Stimulated activated CD8-positive, alpha-beta memory T cell treated with anti-CD3 and anti-CD28 coated beads, Interleukin-4, amount 100 ng/mL, for 4 hours (primary cell): ENCODE measurements at regions not wholly inside any gene's neighbourhood (a gene's known extent, or its start where the extent isn't known, plus 50 kb on each side); places are given as distances from the start of the nearest gene placed in this dataset.

ENCODE experiments used
- DNase-seq, 2 donors: peaks; one replicate each; pipeline ENCODE4 v3.0.0-alpha.2; 2020; ENCODE audit warnings: low read depth in 2 of 2, low spot score in 1 of 2

DNA sequence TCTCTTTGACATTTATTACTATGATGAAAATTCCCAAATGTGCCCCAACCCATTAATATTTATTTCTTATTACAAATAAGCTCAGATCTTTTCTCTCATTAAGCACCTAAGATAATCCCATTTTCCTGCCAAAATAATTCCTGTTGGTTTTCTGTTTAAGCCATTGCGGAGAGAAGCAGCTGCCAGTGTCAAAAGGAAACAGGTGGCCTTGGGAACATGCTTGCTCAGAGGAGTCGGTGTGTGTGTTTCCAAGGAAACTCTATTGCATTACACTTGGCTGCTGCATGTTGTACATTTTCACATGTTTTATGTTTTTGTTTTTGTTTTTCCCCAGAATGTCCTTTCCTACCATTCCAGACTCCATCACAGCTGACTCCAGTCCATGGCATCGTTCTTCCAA is 56.4 kb downstream of the CD24 start:
- no peak for DNase-seq

DNA sequence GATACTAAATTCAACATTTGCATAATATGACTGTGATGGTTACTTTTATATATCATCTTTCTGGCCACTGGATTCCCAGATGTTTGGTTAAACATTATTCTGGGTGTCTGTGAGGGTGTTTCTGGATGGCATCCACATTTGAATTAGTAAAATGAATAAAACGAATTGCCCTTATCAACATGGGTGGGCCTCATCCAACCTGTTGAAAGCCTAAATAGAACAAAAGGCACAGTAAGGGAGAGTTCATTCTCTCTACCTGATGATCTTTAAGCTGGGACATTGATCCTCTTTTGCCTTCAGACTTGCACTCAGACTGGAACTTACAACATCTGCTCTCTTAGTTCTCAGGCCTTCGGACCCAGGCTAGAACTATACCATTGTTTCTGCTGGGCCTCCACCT is 57.6 kb downstream of the CD24 start:
- no peak for DNase-seq

DNA sequence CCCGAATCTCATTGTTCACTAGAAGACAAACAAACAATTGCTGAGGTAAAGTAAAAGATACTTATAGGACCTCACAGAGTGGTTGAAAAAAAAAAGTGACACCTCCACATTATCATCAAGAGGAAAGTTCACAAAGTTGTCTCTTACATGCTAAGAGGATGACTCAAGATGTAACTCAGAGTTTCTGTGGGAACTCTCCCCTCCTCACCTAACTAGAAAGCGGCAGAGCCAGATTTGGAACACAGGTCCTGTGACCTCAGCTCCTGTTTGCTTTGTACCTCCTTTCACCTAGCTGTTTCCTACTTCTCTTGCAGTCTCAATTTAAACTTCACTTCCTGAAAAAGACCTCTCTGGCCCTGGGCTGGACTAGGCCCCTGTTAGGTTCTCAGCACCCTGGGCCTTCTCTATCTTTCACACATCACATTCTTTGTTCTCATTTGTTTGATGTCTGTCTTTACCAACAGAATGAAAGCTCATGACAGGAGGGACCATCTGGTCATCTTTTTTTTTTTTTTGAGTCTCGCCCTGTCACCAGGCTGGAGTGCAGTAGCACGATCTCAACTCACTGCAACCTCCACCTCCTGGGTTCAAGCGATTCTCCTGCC is 60.8 kb downstream of the CD24 start:
- DNase-seq: no peak

DNA sequence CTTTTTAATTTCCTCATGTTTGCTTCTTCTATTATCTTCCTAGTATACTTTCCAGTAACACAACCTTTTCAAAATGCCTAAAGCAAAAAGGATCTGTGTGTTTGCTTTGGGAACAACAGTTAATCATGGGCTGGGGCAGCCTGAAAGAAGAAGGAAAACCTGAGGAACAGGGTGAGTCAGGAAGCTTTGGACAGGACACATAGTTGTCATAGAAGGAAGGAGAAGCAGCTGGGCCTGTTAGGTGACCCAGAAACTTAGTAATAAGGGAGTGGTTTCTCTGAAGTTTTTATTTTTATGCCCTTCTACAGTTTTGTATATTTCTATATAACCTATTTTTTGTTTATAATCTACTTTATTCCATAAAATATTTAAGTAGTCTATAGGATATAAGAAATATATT is 61.4 kb downstream of the CD24 start:
- DNase-seq: no peak

DNA sequence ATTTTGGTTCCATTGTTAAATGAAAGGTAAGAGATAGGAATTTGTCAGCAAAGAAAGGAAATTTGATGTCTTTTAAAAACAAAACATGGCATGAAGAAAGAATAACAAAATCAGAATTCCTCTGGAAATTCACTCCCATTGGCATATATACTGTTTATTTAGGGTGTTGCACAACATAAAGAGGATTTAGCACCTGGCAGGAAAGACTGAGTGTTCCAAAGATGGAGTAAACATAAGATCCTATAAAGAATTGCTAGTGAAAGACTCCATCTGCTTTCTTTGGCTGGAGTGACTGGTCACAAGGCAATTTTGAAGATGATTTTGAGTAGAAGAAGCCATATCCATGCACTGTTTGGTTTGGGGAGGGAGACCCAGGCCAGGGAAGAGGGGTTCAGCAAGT is 62.4 kb downstream of the CD24 start:
- no peak for DNase-seq

DNA sequence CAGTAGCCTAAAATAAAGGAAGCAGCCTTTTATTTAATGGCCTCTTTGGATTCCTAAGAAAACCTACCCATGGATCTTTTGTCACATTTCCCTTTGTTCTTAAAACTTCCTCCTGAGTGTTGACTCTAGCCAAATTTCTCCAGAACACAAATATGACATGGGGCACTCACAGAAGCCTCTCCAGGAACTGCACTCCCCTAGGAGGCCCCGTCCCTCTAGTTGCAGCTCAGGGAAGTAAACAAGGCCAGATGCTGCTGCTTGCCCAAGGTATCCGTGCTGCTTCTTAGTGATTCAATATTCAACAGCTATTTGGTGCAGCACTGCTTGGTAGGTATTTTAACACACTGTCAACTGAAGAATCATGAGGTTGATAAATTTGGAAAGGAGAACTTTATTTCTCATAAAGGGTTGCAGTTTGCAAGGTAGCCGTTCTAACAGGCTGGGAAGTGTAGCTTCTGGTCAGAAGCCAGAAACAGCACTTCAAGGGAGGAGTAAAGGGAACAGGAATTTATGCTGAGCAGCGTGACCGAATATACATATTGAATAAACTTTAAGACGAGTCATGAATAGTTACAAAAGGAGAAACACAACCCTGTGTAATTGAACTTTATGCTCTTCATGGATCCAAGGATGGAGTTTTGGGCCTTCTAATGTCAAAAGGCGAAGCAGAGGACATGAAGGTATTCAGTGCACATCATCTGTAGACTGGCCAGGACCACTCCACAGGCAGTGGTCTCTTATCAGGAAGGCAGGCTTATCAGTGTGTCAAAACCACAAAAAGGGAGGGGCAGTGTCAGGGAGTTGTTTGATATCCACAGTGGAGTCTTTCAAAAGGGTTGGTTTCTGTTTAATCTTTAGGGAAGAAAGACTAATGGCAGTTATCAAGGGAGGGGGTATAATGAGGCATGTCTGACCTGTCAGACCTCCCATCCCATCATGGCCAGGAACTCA is 63.3 kb downstream of the CD24 start:
- DNase-seq: no peak

DNA sequence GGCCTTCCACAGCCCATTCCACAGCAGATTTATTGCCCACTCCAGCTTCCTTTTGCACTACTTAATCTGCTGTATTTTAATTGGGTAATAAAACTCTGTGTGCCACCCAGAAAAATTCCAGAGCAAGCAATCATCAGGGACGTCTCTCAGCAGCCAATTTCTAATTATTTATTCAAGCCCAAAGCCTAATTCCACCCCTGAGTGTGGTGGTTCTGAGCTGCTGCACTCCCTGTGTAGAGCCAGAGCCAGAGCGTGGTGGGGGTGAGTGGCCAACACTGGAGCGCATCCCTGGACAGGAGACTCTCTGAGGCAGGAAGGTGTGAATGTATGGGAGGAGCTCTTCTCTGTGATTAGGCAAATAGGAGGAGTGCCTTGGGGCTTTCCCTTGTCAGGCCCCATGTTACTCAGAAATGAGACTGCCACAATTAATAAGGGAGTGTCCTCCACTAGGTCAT is 66.1 kb downstream of the CD24 start:
- DNase-seq: no peak

DNA sequence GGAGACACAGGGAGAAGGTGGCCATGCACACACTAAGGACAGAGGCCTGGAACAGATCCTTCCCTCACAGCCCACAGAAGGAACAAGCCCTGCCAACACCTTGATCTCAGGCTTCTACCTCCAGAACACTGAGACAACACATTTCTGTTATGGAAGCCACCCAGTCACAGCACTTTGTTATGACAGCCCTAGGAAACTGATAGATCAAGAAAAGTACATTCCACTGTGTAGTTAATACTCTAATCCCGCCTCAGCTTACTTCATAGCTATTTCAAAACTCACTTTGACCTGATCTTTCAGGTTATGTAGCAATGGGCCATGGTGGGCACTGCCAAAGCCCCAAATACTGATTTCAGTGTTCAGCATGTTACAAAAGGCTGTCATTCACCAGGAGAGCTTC is 66.8 kb downstream of the CD24 start:
- no peak for DNase-seq

DNA sequence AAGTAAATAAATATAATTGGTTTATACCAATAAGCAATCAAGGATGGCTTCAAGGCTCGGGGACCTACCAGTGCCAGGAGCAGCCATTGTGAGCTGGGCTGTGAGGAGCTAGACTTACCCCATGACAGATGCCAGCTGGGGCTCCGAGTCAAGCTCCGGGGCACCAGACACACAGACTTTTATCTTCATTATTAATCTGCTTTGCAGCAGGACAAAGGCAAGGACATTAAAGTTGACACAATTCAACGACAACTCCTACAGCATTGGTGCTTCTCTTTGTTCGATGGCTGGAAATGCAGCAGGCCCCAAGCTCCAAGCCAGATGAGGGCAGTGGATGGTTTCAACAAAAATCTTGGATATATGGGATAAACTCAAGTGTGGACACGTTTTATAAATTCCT is 68.3 kb downstream of the CD24 start:
- DNase-seq: no peak

DNA sequence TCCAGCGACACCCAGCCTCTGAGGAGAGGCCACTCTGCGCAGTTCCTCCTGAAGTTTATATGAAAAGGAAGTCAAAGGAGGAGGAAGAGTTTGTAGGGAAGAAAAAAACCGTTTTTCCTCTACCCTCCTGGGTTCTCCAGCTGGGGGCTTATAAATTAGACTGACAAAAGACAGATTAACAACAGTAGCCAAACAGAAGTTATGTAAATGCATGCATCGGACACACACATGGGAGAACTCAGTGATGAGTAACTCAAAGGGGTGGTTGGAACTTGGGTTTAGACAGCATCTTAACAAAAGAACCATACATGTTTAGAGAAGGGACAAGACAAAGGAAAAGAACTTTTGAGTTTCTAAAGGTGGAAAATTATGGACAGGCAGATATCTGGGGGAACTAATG is 71.2 kb downstream of the CD24 start:
- DNase-seq: no peak

DNA sequence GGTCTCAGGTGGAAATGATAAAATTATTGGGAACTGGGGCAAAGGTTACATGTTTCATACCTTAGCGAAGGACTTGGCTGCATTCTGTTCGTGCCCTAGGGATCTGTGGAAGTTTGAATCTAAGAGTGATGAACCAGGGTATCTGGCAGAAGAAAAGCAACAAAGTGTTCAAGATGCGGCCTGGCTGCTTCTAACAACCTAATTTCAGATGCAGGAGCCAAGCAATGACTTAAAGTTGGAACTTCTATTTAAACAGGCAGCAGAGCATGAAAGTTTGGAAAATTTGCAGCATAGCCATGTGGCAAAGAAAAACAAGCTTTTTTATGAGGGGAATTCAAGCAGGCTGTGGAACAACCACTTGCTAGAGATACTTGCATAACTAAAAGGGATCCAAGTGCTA is 73.5 kb downstream of the CD24 start:
- no peak for DNase-seq

DNA sequence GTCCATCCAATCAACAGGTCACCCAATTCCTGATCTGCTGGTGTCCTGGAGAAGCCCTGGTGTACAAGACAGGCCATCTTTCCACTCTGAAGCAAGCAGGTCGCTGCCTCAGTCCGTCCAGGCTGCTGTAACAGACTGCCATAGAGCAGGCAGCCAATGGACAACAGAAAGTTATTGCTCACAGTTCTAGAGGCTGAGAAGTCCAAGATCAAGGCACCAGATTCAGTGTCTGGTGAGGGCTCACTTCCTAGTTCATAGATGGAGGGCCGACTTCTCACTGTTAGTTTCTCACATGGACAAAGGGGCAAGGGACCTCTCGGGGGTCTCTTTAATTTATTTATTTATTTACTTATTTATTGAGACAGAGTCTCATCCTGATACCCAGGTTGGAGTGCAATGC is 74.8 kb downstream of the CD24 start:
- DNase-seq: no peak

DNA sequence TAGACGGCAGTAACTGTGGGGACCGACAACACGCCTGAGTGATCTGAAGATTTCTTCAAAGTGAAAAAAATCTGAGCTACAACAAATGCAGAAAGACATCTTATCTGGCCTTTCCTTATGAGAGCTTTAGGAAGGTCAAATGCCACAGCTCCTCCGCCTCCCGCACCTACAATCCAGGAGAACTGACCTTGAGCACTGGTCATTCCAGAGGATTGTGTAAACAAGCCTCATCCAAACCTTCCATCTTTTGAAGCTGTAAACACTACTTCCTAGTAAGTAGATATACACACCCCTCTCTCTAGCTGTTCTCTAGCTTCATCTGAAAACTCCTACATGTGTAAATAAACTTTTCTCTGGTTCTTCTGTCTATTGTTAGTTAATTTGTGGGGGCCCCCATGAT is 76.9 kb downstream of the CD24 start:
- DNase-seq: no peak

DNA sequence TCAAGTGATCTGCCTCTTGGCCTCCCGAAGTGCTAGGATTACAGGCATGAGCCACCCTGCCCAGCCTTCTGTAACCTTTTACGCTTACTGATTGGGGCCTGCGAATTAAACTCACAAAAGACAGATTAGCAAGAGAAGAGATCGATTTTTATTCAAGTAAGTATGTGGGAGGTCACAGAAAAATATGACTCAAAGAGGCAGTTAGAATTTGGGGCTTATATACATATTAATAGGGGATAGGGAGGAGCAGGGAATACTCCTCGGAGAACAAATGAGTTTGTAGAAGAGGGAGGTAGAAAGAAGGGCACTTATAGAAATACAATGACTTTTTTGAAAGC is 78.9 kb downstream of the CD24 start:
- DNase-seq: no peak

DNA sequence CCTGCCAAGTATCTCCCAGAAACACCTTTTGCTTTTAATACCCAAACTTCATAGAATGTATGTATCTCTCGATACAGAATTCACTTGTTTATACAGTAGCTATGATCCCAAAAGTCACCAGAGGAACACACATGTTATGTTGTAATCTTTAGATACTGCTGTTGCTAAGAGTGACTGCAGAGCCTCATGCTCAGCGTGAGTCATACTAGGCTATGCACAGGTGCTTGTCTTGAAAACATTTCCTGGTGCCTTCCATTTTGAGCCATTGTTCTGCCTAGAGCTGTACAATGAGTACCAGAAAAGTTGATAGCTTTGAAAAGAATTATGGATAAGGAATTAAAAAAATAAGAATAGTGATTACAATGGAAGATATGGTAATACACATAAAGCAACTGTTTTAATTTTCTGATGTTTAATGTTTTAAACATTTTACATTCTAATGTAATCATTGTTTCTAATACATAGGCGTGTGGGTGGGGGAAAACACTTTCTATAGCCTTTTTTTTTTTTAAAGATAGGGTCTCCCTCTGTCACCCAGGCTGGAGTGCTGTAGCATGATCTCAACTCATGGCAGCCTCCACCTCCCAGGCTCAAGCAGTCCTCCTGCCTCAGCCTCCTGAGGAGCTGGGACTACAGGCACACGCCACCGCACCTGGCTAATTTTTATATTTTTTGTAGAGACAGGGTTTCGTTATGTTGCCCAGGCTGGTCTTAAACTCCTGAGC is 79.4 kb downstream of the CD24 start:
- no peak for DNase-seq

DNA sequence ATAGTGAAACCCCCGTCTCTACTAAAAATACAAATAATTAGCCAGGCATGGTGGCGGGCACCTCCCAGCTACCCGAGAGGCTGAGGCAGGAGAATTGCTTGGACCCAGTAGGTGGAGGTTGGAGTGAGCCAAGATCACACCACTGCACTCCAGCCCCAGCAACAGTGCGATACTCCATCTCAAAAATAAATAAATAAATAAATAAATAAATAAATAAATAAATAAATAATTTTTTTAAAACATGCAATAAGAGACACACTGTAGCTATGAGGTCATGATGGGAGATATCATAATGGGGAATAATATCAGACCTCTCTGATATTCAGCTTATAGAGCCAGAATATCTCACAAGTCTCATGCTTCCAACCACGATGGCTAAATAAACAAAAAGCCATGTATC is 82.3 kb downstream of the CD24 start:
- DNase-seq: no peak

DNA sequence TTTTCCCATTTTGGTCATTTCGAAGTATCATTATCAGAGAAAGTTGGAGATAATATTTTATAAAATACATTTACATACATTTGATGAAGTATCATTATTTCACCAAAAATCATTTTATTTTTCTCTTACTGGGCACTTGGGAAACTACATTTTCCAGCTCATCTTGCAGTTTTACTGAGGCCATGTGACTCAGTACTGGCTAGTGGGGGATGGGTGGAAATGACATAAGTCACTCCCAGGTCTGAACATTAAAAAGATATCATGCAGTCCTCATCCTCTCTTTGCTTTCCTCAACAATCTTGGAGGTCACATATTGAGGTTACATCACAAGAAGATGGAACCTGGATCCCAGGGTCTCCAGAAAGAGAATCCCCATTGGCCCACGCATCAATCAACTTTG is 84.1 kb downstream of the CD24 start:
- DNase-seq: no peak

DNA sequence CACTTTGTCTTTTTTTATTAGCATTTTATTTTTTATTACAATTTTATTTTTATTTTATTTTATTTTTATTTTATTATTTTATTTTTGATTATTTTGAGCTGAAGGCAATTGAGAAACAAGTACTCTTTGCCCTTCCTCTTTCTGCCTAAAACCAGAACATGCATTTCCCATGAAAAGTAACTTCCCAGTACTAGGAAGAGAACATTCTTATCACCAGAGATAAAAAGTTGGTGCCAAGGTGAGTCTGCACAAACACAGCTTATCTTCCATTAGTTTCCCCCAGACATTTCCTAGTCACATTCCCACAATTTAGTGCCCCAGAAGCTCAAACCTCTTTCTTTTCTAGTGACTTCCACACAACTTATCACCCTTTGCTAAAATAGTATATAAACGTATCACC is 84.8 kb downstream of the CD24 start:
- DNase-seq: no peak

DNA sequence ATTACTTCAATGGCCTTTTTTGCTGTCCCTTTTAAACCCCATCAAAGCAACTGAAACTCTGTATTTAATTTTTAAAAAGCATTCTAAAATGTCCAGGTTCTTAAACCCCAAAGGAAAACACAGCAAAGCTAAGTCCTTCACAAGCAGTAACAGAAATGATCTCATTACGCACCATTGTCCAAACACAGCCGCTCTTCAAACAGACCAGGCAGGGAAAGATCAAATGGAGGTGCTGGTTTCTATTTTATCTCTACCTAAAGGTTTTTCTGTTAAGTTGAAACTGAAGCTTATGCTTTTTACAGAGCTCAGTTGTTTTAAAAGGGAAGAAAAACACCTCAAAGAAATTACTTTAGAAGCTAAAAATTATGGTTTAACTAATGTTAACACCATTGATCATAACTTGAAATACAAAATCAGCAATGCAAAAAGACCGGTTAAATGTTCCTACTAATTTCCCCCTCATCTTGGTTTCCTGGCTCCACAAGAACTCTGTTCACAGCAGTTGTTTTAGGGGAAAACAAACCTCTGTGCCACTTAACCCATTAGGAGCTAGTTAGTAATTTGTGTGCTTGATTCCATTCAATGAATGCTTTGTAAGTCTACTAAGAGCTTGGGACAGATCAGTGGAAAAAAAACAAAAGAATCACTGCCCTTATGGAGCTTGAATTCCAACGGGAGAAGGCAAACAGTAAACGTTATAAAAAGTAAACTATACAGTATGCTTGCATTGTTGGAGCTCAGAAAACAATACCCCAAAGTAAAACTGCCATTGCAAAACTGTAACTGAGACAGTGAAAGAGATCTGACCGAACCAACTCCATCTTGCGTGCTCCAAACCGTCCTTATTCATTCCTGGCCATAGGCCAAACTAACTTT is 87.4 kb downstream of the CD24 start:
- no peak for DNase-seq

DNA sequence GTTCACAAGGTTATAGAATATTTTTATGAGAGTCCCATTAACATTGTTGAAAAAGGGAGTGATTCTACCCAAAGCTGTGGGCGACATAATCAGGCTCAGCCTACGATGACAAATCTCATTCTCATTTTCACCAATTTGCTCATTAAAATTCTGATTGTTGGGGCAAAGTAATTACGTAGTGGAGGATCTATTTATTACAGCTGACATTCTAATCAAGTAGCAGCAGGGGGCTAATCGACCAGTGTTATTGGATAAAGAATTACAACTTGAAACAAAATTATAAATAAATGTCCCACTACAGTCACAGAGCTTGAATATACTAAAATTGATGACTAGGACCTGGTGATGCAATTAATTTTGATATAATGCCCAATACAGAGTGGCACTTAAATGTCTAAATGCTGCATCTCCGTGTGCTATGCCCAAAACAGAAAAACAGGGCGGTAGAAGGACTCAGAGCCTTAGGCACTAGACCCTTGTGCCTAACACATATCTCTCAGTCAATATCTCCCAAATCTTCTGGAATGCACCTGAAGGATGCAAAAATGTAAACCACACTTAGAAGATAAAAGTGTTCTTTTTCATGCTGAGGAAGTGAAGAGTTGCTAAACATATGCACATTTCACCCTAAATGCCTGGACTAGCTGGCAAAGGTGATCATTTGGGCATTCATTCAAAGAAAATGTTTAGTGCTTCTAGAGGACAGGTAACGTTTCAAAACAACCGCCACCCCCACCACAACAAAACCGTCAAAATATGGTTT is 88.3 kb downstream of the CD24 start:
- no peak for DNase-seq

DNA sequence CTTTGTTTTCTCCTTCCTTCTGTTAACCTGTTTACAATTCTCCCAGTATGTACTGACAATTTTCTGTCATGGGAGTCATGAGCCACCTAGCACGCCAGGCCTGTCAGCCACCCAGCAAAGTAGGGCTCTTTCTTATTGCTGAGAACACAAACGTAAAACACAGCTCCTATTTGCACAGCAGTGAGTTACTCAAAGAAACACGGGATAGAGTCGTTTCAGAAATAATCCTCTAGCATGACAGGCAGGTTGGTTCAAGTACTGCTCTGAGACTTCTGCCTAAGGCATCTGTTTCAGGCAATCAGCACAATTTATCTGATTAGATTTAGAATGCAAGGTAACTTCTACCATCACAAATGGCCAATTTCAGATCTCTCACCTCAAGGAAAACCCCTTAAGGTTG is 88.8 kb downstream of the CD24 start:
- no peak for DNase-seq
